WI38 (cell line): ENCODE measurements at regions not wholly inside any gene's neighbourhood (a gene's known extent, or its start where the extent isn't known, plus 50 kb on each side); places are given as distances from the start of the nearest gene placed in this dataset.
A peak's percentile ranks its signal among the peaks of the same experiment; 100 is the strongest.

Source experiments
- H3K4me3 ChIP-seq: 2 replicates; pipeline ENCODE4 v1.5.1; 2011; ENCODE audit warnings: low read depth, mild to moderate bottlenecking, control low read depth, low read length
- TF ChIP-seq, protein P1 (sequence below): IDR thresholded peaks from 2 replicates; pipeline ENCODE4 v1.5.1; 2012; ENCODE audit warnings: low read depth, mild to moderate bottlenecking, control low read depth, low read length

DNA sequence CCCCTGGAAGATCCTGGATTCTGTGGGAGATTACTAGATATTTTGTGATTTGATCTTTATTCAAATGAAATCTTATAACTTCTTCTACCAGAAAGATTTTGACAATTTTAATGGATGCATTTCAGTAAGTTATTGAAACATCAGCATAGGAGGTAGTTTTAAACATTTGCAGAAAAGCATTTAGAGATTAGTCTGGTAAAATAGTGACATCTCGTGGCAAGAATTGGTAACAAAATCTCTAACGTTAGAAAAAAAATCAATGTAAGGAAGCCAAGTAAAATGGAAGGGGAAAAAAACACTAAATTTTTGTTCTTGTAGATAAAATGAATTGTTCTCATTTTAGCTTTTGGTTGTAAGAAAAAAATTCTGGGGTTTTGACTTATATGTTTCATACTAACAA, 73.3 kb downstream of the TASL start:
- H3K4me3 ChIP-seq, result no peak overlapping the region
- TF ChIP-seq, protein P1, sequence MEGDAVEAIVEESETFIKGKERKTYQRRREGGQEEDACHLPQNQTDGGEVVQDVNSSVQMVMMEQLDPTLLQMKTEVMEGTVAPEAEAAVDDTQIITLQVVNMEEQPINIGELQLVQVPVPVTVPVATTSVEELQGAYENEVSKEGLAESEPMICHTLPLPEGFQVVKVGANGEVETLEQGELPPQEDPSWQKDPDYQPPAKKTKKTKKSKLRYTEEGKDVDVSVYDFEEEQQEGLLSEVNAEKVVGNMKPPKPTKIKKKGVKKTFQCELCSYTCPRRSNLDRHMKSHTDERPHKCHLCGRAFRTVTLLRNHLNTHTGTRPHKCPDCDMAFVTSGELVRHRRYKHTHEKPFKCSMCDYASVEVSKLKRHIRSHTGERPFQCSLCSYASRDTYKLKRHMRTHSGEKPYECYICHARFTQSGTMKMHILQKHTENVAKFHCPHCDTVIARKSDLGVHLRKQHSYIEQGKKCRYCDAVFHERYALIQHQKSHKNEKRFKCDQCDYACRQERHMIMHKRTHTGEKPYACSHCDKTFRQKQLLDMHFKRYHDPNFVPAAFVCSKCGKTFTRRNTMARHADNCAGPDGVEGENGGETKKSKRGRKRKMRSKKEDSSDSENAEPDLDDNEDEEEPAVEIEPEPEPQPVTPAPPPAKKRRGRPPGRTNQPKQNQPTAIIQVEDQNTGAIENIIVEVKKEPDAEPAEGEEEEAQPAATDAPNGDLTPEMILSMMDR, result peak; percentile 9; the same call in 1 of the 2 replicates

DNA sequence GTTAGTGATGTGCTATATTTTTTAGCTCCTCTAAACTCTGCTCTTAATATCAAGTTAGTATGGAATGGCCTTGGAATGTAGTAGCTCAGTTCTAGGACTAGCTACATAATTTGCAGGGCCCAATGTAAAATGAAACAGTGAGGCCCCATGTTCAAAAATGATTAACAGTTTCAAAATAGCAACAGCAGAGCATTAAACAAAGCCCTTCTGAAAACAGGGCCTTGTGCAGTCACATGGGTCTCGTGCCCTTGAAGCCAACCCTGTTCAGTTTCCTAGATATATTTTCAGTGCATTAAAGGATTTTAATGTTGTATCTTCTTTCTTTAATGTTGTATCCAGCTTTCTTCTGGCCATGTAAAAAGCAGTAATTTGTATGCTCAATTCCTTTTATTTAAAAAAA, 82.1 kb downstream of the TASL start:
- TF ChIP-seq, protein P1, result no peak

DNA sequence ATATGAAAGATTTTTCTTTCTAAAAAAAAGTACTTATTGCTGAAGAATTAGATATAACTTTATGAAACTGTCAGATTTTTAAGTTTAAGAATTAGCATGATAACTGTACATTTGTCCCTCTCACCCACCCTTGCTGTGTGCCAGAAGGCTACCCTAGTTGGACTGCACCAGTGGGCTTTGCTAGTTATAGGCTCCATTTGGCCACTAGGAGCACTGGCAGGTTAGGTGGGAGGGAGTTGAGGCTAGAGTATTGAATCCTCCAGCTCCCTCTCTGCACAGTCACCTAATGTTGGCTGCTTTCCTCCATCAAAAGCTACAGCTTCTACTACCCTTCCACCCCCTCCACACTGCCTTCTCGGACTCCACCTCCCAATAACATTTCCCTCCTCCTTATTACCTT, 84.2 kb downstream of the TASL start:
- H3K4me3 ChIP-seq, result no peak overlapping the region
- TF ChIP-seq, protein P1, result no peak

More for the DNA sequence above, 82.1 kb downstream of the TASL start:
- H3K4me3 ChIP-seq, result no peak overlapping the region

DNA sequence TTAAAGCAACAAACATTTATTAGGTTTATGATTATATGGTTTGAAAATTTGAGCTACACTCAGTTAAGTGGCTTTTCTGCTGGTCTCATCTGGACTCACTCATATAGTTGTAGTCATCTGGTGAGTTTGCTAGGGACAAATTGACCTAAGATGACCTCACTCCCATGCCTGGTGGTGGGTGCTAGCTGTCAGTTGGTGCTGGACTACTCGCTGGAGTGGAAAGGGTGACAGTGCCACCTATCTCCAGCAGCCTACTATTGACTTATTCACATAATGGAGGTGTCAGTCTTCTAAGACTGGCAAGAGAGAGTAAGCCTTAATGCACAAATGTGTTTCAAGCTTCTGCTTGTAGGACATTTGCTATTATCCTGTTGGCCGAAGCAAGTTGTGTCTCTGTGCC, 88.2 kb downstream of the TASL start:
- TF ChIP-seq, protein P1, result no peak
- no peak overlapping the region for H3K4me3 ChIP-seq

DNA sequence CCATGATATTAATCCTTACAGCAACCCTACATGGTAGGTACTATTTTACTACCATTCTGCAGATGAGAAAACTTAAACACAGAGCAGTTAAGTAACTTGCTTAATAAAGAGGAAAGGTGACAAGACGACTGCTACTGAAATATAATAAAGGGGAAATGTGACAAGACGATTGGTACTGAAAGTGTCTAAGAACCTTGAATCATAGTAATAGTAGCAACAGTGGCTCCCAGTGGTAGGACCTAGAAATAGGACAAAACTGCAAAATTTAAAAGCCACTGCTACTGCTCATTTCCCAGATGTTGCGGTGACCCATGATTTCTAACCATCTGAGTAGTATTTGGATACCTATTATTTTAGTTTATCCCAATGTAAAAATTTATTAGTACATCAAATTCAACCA, 89.5 kb downstream of the TASL start:
- H3K4me3 ChIP-seq, result no peak overlapping the region
- TF ChIP-seq, protein P1, result no peak

DNA sequence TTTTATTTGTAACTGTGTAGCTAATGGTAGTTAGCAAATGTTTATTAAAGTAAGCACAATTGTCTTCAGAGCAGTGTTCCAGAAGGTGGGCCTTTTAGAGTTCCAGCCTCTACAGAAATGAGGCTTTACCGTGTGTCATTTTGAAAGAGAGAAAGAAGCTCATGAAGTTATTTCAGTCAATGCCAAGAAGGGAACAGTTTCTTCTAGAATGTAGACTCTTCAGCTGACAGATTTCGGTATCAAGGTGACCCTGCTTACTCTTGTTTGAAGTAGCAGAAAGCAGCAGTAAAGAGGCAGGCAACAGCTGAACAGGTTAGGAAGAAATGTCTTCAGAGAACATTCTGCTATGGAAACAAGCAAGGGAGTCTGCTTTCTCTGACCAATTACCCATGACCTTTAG, 93.6 kb downstream of the TASL start:
- TF ChIP-seq, protein P1, result no peak
- no peak overlapping the region for H3K4me3 ChIP-seq

DNA sequence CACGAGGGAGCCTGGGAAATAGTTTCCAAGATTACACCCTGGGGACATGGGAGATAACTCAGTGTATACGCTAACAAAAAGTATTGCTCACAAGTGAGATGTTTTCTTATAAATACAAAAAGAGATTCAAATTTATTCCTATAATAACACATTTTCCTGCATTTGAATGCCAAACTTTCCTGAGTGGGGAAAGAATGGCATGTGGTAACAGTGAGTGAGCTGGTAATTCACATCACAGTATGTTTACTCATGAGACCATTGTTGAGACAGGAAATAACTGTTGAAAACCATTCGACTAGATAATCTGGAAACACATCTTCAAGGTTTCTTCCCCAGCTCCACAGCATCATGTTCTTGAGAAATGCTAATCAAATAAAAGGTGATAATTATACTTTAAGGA, 109.1 kb downstream of the TASL start:
- H3K4me3 ChIP-seq, result no peak overlapping the region
- TF ChIP-seq, protein P1, result no peak
